ENCODE measurements at regions not wholly inside any gene's neighbourhood (a gene's known extent, or its start where the extent isn't known, plus 50 kb on each side); places are given as distances from the start of the nearest gene placed in this dataset.
"Not testable (repeated sequence)": the region's sequence is repeated elsewhere in the genome, so short reads cannot be mapped to it uniquely, and the experiment has no call there.

- H3K36me3 ChIP-seq (ENCODE audit: control insufficient read depth in 1 of 2, insufficient read depth in 2 of 2, low read length in 2 of 2); H3K9me3 ChIP-seq (ENCODE audit: control insufficient read depth in 1 of 2, low read length in 2 of 2); H3K9ac ChIP-seq (ENCODE audit: low read depth in 1 of 2, low read length in 2 of 2); H3K4me3 ChIP-seq (ENCODE audit: low read depth in 1 of 2, low read length in 2 of 2); H3K27ac ChIP-seq (ENCODE audit: low read depth, low read length); H3K4me1 ChIP-seq (ENCODE audit: control insufficient read depth in 1 of 2, insufficient read depth in 2 of 2, low read length in 2 of 2); H3K27me3 ChIP-seq (ENCODE audit: control insufficient read depth in 1 of 2, insufficient read depth in 2 of 2, low read length in 2 of 2): not testable (repeated sequence)
These were observed 51.6 kb upstream of the MAP4K4 start for GRCh38 chr2:101645886-101646285.

GRCh38 chr2:101644842-101645383 is 52.6 kb upstream of the MAP4K4 start:
- H3K4me1 ChIP-seq (ENCODE audit: control insufficient read depth in 1 of 2, insufficient read depth in 2 of 2, low read length in 2 of 2): no peaks in the 10 kb centered on the region
- no peaks in the 10 kb centered on the region for H3K9me3 ChIP-seq (ENCODE audit: control insufficient read depth in 1 of 2, low read length in 2 of 2)
- H3K27me3 ChIP-seq (ENCODE audit: control insufficient read depth in 1 of 2, insufficient read depth in 2 of 2, low read length in 2 of 2): no peaks in the 10 kb centered on the region
- H3K4me3 ChIP-seq (ENCODE audit: low read depth in 1 of 2, low read length in 2 of 2): no peak overlapping the region
- no peaks in the 10 kb centered on the region for H3K36me3 ChIP-seq (ENCODE audit: control insufficient read depth in 1 of 2, insufficient read depth in 2 of 2, low read length in 2 of 2)
- H3K27ac ChIP-seq (ENCODE audit: low read depth, low read length): no peak overlapping the region
- H3K9ac ChIP-seq (ENCODE audit: low read depth in 1 of 2, low read length in 2 of 2): no peak overlapping the region

GRCh38 chr2:101643004-101643524 is 54.4 kb upstream of the MAP4K4 start:
- Histone ChIP-seq H3K4me1 (ENCODE audit: control insufficient read depth in 1 of 2, insufficient read depth in 2 of 2, low read length in 2 of 2) (no peaks in the 10 kb centered on the region), H3K9me3 (ENCODE audit: control insufficient read depth in 1 of 2, low read length in 2 of 2) (no peaks in the 10 kb centered on the region), H3K36me3 (ENCODE audit: control insufficient read depth in 1 of 2, insufficient read depth in 2 of 2, low read length in 2 of 2) (no peaks in the 10 kb centered on the region), H3K27ac (ENCODE audit: low read depth, low read length) (no peak overlapping the region), H3K9ac (ENCODE audit: low read depth in 1 of 2, low read length in 2 of 2) (no peak overlapping the region), H3K27me3 (ENCODE audit: control insufficient read depth in 1 of 2, insufficient read depth in 2 of 2, low read length in 2 of 2) (no peaks in the 10 kb centered on the region), H3K4me3 (ENCODE audit: low read depth in 1 of 2, low read length in 2 of 2) (no peak overlapping the region)

GRCh38 chr2:101638817-101639605 is 58.5 kb upstream of the MAP4K4 start:
- Histone ChIP-seq H3K27ac (ENCODE audit: low read depth, low read length) (no peak overlapping the region), H3K9me3 (ENCODE audit: control insufficient read depth in 1 of 2, low read length in 2 of 2) (no peaks in the 10 kb centered on the region), H3K4me3 (ENCODE audit: low read depth in 1 of 2, low read length in 2 of 2) (no peak overlapping the region), H3K4me1 (ENCODE audit: control insufficient read depth in 1 of 2, insufficient read depth in 2 of 2, low read length in 2 of 2) (no peaks in the 10 kb centered on the region), H3K9ac (ENCODE audit: low read depth in 1 of 2, low read length in 2 of 2) (no peak overlapping the region), H3K36me3 (ENCODE audit: control insufficient read depth in 1 of 2, insufficient read depth in 2 of 2, low read length in 2 of 2) (no peaks in the 10 kb centered on the region), H3K27me3 (ENCODE audit: control insufficient read depth in 1 of 2, insufficient read depth in 2 of 2, low read length in 2 of 2) (no peaks in the 10 kb centered on the region)

GRCh38 chr2:101638181-101638711 is 59.3 kb upstream of the MAP4K4 start:
- Histone ChIP-seq H3K27me3 (ENCODE audit: control insufficient read depth in 1 of 2, insufficient read depth in 2 of 2, low read length in 2 of 2) (no peaks in the 10 kb centered on the region), H3K4me3 (ENCODE audit: low read depth in 1 of 2, low read length in 2 of 2) (no peak overlapping the region), H3K9ac (ENCODE audit: low read depth in 1 of 2, low read length in 2 of 2) (no peak overlapping the region), H3K4me1 (ENCODE audit: control insufficient read depth in 1 of 2, insufficient read depth in 2 of 2, low read length in 2 of 2) (no peaks in the 10 kb centered on the region), H3K36me3 (ENCODE audit: control insufficient read depth in 1 of 2, insufficient read depth in 2 of 2, low read length in 2 of 2) (no peaks in the 10 kb centered on the region), H3K9me3 (ENCODE audit: control insufficient read depth in 1 of 2, low read length in 2 of 2) (no peaks in the 10 kb centered on the region), H3K27ac (ENCODE audit: low read depth, low read length) (no peak overlapping the region)

- Histone ChIP-seq H3K9ac (ENCODE audit: low read depth in 1 of 2, low read length in 2 of 2) (no peak overlapping the region), H3K4me1 (ENCODE audit: control insufficient read depth in 1 of 2, insufficient read depth in 2 of 2, low read length in 2 of 2) (peaks cover 0 to 3% of the 10 kb centered on the region in 2 donors), H3K27me3 (ENCODE audit: control insufficient read depth in 1 of 2, insufficient read depth in 2 of 2, low read length in 2 of 2) (no peaks in the 10 kb centered on the region), H3K36me3 (ENCODE audit: control insufficient read depth in 1 of 2, insufficient read depth in 2 of 2, low read length in 2 of 2) (no peaks in the 10 kb centered on the region), H3K27ac (ENCODE audit: low read depth, low read length) (no peak overlapping the region), H3K9me3 (ENCODE audit: control insufficient read depth in 1 of 2, low read length in 2 of 2) (no peaks in the 10 kb centered on the region), H3K4me3 (ENCODE audit: low read depth in 1 of 2, low read length in 2 of 2) (no peak overlapping the region)
These were observed 67.1 kb upstream of the MAP4K4 start for GRCh38 chr2:101630224-101630949.

- Histone ChIP-seq H3K9ac (ENCODE audit: low read depth in 1 of 2, low read length in 2 of 2) (no peak overlapping the region), H3K9me3 (ENCODE audit: control insufficient read depth in 1 of 2, low read length in 2 of 2) (no peaks in the 10 kb centered on the region), H3K36me3 (ENCODE audit: control insufficient read depth in 1 of 2, insufficient read depth in 2 of 2, low read length in 2 of 2) (no peaks in the 10 kb centered on the region), H3K27ac (ENCODE audit: low read depth, low read length) (no peak overlapping the region), H3K4me1 (ENCODE audit: control insufficient read depth in 1 of 2, insufficient read depth in 2 of 2, low read length in 2 of 2) (peaks cover 0 to 3% of the 10 kb centered on the region in 2 donors), H3K27me3 (ENCODE audit: control insufficient read depth in 1 of 2, insufficient read depth in 2 of 2, low read length in 2 of 2) (no peaks in the 10 kb centered on the region), H3K4me3 (ENCODE audit: low read depth in 1 of 2, low read length in 2 of 2) (no peak overlapping the region)
These were observed 69.5 kb upstream of the MAP4K4 start for GRCh38 chr2:101628030-101628392.

- Histone ChIP-seq H3K36me3 (ENCODE audit: control insufficient read depth in 1 of 2, insufficient read depth in 2 of 2, low read length in 2 of 2) (no peaks in the 10 kb centered on the region), H3K27ac (ENCODE audit: low read depth, low read length) (no peak overlapping the region)
These were observed 70.0 kb upstream of the MAP4K4 start for GRCh38 chr2:101627285-101628029.

GRCh38 chr2:101625814-101626213 is 71.7 kb upstream of the MAP4K4 start:
- H3K36me3 ChIP-seq (ENCODE audit: control insufficient read depth in 1 of 2, insufficient read depth in 2 of 2, low read length in 2 of 2); H3K4me1 ChIP-seq (ENCODE audit: control insufficient read depth in 1 of 2, insufficient read depth in 2 of 2, low read length in 2 of 2); H3K27me3 ChIP-seq (ENCODE audit: control insufficient read depth in 1 of 2, insufficient read depth in 2 of 2, low read length in 2 of 2); H3K9me3 ChIP-seq (ENCODE audit: control insufficient read depth in 1 of 2, low read length in 2 of 2); H3K4me3 ChIP-seq (ENCODE audit: low read depth in 1 of 2, low read length in 2 of 2); H3K27ac ChIP-seq (ENCODE audit: low read depth, low read length); H3K9ac ChIP-seq (ENCODE audit: low read depth in 1 of 2, low read length in 2 of 2): not testable (repeated sequence)

More at GRCh38 chr2:101627285-101628029, 70.0 kb upstream of the MAP4K4 start:
- Histone ChIP-seq H3K27me3 (ENCODE audit: control insufficient read depth in 1 of 2, insufficient read depth in 2 of 2, low read length in 2 of 2) (no peaks in the 10 kb centered on the region), H3K9me3 (ENCODE audit: control insufficient read depth in 1 of 2, low read length in 2 of 2) (no peaks in the 10 kb centered on the region), H3K4me3 (ENCODE audit: low read depth in 1 of 2, low read length in 2 of 2) (no peak overlapping the region), H3K9ac (ENCODE audit: low read depth in 1 of 2, low read length in 2 of 2) (no peak overlapping the region), H3K4me1 (ENCODE audit: control insufficient read depth in 1 of 2, insufficient read depth in 2 of 2, low read length in 2 of 2) (peaks cover 0 to 3% of the 10 kb centered on the region in 2 donors)

Measured in duodenal mucosa (tissue), 2 donors.